Testis (tissue), 2 donors: ENCODE measurements at regions not wholly inside any gene's neighbourhood (a gene's known extent, or its start where the extent isn't known, plus 50 kb on each side); places are given as distances from the start of the nearest gene placed in this dataset.

Experiments used
- DNase-seq: peaks from one replicate; pipeline ENCODE4 v3.0.0-alpha.2; 2019
- H3K27ac ChIP-seq, 2 donors: fragments of 200-600 bp; sonication (generic); one replicate each; pipeline ENCODE4 v1.5.1; 2019
- H3K27me3 ChIP-seq: fragments of 200-600 bp; sonication (generic); one replicate; pipeline ENCODE4 v1.5.1; 2019
- H3K36me3 ChIP-seq: fragments of 200-600 bp; sonication (generic); one replicate; pipeline ENCODE4 v1.5.1; 2017; ENCODE audit warnings: low read depth; ENCODE audit errors: missing control alignments
- H3K4me1 ChIP-seq: fragments of 200-600 bp; sonication (generic); one replicate; pipeline ENCODE4 v1.5.1; 2019
- H3K4me3 ChIP-seq, 2 donors: fragments of 200-600 bp; sonication (generic); one replicate each; pipeline ENCODE4 v1.5.1; 2017 to 2019
- H3K9me3 ChIP-seq: fragments of 200-600 bp; sonication (generic); one replicate; pipeline ENCODE4 v1.5.1; 2017
- CTCF ChIP-seq, 3 experiments: fragments of 450-650 bp in 2 of 3; fragments of 200-600 bp in 1 of 3; sonication (generic) in 1 of 3; IDR thresholded peaks; one replicate each; pipeline ENCODE4 v1.5.1; 2016 to 2019; ENCODE audit warnings: antibody characterized with exemption in 3 of 3, mild to moderate bottlenecking in 2 of 3, moderate library complexity in 1 of 3
- POLR2A ChIP-seq: fragments of 450-650 bp; IDR thresholded peaks from one replicate; pipeline ENCODE4 v1.6.1; 2017; ENCODE audit warnings: antibody characterized with exemption, mild to moderate bottlenecking, moderate library complexity
- WGBS, 2 donors: methylation state at CpG; one replicate each; pipeline ENCODE4 v1.1.5; 2018; 5-methylcytosine and 5-hydroxymethylcytosine counted together
- intact Hi-C: fragments of 100-400 bp; cut with DNase I; formaldehyde crosslinking; loops from one replicate; pipeline ENCODE4 v1.15.1; 2023; ENCODE audit warnings: low total_unique reads

- Histone ChIP-seq H3K9me3 (no peaks in the 10 kb centered on the region), H3K27me3 (no peaks in the 10 kb centered on the region), H3K36me3 (no peaks in the 10 kb centered on the region), H3K4me3 (no peak overlapping the region), H3K27ac (no peak overlapping the region), H3K4me1 (no peaks in the 10 kb centered on the region)
- WGBS, 2 donors: 49 to 62% methylated on average over 2 of the region's 2 CpGs
- no peak for DNase-seq
- intact Hi-C loops: no loop called here
- TF ChIP-seq POLR2A (no peak), CTCF (IDR thresholded peaks at IDR 0.05) (no peak)
These were observed 484.4 kb downstream of the PLA2G4A start for GRCh38 chr1:187313115-187313514.

GRCh38 chr1:187326557-187326956 lies 497.8 kb downstream of the PLA2G4A start:
- WGBS, 2 donors: 62 to 72% methylated on average over 1 of the region's 1 CpG
- DNase-seq: no peak
- Histone ChIP-seq H3K9me3 (no peaks in the 10 kb centered on the region), H3K4me1 (no peaks in the 10 kb centered on the region), H3K27me3 (no peaks in the 10 kb centered on the region), H3K4me3 (no peak overlapping the region), H3K27ac (no peak overlapping the region), H3K36me3 (no peaks in the 10 kb centered on the region)
- TF ChIP-seq CTCF (IDR thresholded peaks at IDR 0.05) (no peak), POLR2A (no peak)
- intact Hi-C loops: no loop called here

GRCh38 chr1:187336441-187337168 lies 507.9 kb downstream of the PLA2G4A start:
- no peak for DNase-seq
- 53 to 56% methylated on average over 2 of the region's 2 CpGs for WGBS, 2 donors
- Histone ChIP-seq H3K36me3 (no peaks in the 10 kb centered on the region), H3K27me3 (no peaks in the 10 kb centered on the region), H3K4me3 (no peak overlapping the region), H3K4me1 (no peaks in the 10 kb centered on the region), H3K9me3 (no peaks in the 10 kb centered on the region), H3K27ac (no peak overlapping the region)
- TF ChIP-seq CTCF (IDR thresholded peaks at IDR 0.05) (no peak), POLR2A (no peak)
- intact Hi-C loops: no loop called here

GRCh38 chr1:187338762-187339412 lies 510.1 kb downstream of the PLA2G4A start:
- no peaks in the 10 kb centered on the region for H3K27me3 ChIP-seq
- no peak overlapping the region for H3K4me3 ChIP-seq
- DNase-seq: no peak
- no peaks in the 10 kb centered on the region for H3K36me3 ChIP-seq
- no peaks in the 10 kb centered on the region for H3K4me1 ChIP-seq
- no peak for TF ChIP-seq CTCF (IDR thresholded peaks at IDR 0.05)
- H3K9me3 ChIP-seq: no peaks in the 10 kb centered on the region
- intact Hi-C loops: no loop called here
- H3K27ac ChIP-seq: no peak overlapping the region

- Histone ChIP-seq H3K4me3 (no peak overlapping the region), H3K27ac (no peak overlapping the region), H3K9me3 (no peaks in the 10 kb centered on the region), H3K4me1 (no peaks in the 10 kb centered on the region), H3K36me3 (no peaks in the 10 kb centered on the region), H3K27me3 (no peaks in the 10 kb centered on the region)
- intact Hi-C loops: no loop called here
- 87 to 88% methylated on average over 5 of the region's 5 CpGs for WGBS, 2 donors
- no peak for DNase-seq
- no peak for TF ChIP-seq POLR2A
- no peak for TF ChIP-seq CTCF (IDR thresholded peaks at IDR 0.05)
These were observed 513.7 kb downstream of the PLA2G4A start for GRCh38 chr1:187342495-187342894.
